Prostate gland (tissue), 2 donors: ENCODE measurements at regions not wholly inside any gene's neighbourhood (a gene's known extent, or its start where the extent isn't known, plus 50 kb on each side); places are given as distances from the start of the nearest gene placed in this dataset.

Source experiments
- CTCF ChIP-seq, 4 experiments: fragments of 200-600 bp in 2 of 4; fragments of 450-650 bp in 2 of 4; sonication (generic) in 2 of 4; IDR thresholded peaks; 1 replicate in 3 of 4; 2 replicates in 1 of 4; pipeline ENCODE4 v1.5.1; 2016 to 2019; ENCODE audit warnings: antibody characterized with exemption in 4 of 4, mild to moderate bottlenecking in 2 of 4, moderate library complexity in 2 of 4
- POLR2A ChIP-seq: fragments of 450-650 bp; IDR thresholded peaks from one replicate; pipeline ENCODE4 v1.6.1; 2016; ENCODE audit warnings: antibody characterized with exemption, mild to moderate bottlenecking

- TF ChIP-seq CTCF (IDR thresholded peaks at IDR 0.05) (no peak), POLR2A (no peak)
Measured at GRCh38 chr7:116390363-116390762, 109.2 kb upstream of the CAV2 start.
